ENCODE measurements at regions not wholly inside any gene's neighbourhood (a gene's known extent, or its start where the extent isn't known, plus 50 kb on each side); places are given as distances from the start of the nearest gene placed in this dataset.
"Not testable (repeated sequence)": the region's sequence is repeated elsewhere in the genome, so short reads cannot be mapped to it uniquely, and the experiment has no call there.

GRCh38 chrX:123788193-123788592, 55.3 kb upstream of the THOC2 start:
- DNase-seq (ENCODE audit: low read depth) = not testable (repeated sequence)

- no peak for DNase-seq (ENCODE audit: low read depth)
Observed at GRCh38 chrX:123788744-123789143, 55.9 kb upstream of the THOC2 start.

- no peak for DNase-seq (ENCODE audit: low read depth)
Observed at GRCh38 chrX:123797543-123798447, 62.1 kb upstream of the XIAP start.

GRCh38 chrX:123798706-123799430, 61.0 kb upstream of the XIAP start:
- DNase-seq (ENCODE audit: low read depth) = not testable (repeated sequence)

GRCh38 chrX:123801901-123802300, 58.0 kb upstream of the XIAP start:
- DNase-seq (ENCODE audit: low read depth) = no peak

- peak; percentile 69 for DNase-seq (ENCODE audit: low read depth)
Observed at GRCh38 chrX:123803331-123803983, 56.4 kb upstream of the XIAP start.

- DNase-seq (ENCODE audit: low read depth) = not testable (repeated sequence)
Observed at GRCh38 chrX:123803984-123804365, 55.9 kb upstream of the XIAP start.

- no peak for DNase-seq (ENCODE audit: low read depth)
Observed at GRCh38 chrX:123807835-123808416, 51.9 kb upstream of the XIAP start.

- DNase-seq (ENCODE audit: low read depth) = no peak
Observed at GRCh38 chrX:123809854-123810375, 49.9 kb upstream of the XIAP start.

Measured in stromal cell of bone marrow (primary cell).